ENCODE measurements at regions not wholly inside any gene's neighbourhood (a gene's known extent, or its start where the extent isn't known, plus 50 kb on each side); places are given as distances from the start of the nearest gene placed in this dataset.

DNA sequence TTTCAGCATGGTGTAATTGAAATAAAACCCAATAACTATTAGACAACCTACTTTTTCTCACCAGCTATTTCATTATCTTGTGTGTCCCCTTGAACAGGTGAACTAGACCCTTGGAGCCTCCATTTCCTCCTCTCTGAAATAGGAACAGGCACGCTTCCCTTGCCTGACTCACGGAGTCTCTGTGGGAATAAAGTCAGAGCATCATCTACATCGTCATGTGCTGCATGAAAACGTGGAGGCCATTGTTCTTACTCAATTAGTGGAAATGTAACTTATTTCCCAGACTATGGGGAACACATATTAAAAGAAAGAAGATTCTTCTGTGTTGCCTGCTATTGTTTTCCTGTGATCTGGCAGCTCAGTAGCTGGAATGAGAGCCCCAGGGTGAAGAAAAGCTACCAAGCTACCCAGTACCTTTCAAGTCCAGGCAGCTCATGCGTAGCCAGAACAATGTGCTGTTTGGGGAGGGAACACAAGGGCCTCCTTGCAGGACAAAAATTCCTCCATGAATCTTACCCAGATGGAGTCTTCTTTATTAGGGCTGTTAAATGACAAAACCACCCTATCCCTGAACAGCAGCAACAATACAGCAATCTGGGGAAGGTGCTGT is 59.8 kb downstream of the SOX11 start:
- no peak for DNase-seq (ENCODE audit: low spot score)

DNA sequence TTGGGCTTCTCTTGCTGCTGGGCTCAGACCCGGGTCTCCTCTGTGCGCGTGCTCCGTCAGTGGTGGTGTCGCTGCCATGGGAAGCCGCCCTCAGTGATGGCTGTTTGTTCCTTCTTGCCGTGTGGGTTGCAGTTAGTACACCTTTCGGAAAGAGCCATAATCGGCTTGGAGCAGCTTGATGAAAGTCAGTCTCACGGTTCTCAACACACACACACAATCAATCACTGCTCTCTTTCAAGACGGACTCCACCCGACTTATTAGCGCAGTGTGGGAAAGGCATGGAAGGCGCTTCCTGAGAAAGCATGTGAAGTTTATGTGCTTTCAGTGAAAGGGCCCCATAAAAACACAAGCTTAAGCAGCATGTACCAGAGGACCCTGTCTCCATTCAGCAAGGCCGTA is 64.1 kb downstream of the SOX11 start:
- no peak for DNase-seq (ENCODE audit: low spot score)

DNA sequence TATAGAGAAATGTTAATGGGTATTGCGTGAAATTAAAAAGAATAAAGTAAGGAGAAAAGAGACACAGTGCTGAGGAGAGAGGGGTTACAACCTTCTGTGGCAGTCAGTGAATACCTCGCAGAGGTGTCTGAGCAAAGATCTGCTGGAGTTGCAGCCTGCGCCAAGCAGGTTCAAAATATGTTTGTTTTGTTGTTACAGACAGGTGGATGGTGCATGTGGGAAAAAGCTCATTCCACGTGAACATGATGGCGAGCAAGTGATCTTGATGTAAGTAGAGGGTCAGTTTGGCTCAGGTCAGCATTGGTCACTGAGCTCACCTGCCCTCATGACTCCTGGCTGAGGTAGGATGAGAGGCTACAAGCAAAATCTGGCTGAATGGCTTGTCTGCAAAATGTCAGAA is 66.2 kb downstream of the SOX11 start:
- DNase-seq (ENCODE audit: low spot score), result no peak

DNA sequence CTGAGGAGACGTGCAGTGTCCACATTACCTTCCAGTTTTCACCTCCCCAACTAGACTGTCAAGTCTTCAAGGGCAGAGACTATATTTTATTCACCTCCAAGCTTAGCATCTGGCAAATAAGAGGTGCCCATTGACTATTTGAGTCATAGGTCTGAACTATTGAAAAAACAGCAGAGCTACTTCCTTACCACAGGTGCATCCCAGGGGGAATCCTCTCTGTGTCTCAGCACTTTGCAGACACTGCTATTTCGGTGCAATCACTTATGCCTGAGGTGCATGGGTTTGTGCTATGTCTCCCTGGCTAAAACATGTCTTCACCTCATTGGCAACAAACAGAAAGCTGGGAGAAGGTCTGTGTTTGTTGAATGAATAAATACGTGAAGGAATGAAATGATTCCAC is 67.8 kb downstream of the SOX11 start:
- no peak for DNase-seq (ENCODE audit: low spot score)

DNA sequence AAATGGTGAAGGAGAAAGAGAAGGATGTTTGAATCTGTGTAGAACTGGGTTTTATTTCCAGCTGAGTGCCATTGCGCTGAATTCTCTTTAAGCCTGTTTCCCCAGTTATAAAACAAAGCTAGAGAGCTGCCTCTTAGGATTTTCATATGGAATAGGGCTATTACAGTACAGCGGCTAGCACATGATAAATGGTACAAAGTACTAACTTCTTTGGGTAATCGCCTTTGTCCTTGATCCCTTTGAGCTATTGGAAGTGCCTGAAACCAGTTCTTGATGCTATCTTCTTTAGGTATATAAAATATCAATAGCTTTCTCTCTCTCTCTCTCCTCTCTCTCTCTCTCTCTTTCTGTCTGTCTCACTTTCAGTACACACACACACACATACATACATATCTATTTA is 71.3 kb downstream of the SOX11 start:
- no peak for DNase-seq (ENCODE audit: low spot score)

DNA sequence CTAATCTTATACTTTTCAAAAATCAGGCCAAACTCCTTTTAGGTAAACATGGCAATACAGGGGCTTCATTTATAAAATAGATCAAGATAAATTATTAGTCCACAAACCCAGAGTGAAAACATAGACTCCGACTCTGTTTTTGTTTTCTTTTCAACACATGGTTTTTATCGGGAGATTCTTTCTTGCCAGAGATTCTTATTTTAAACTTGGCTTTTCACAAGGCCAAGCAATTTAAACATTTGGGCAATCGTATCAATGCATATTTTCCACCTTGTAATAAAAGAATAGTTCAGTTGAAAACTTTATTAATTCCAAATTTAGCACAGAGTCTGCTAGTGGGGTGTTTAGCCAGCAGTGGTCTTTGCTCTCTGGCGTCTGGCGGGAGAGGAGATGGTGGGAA is 71.9 kb downstream of the SOX11 start:
- DNase-seq (ENCODE audit: low spot score), result no peak

DNA sequence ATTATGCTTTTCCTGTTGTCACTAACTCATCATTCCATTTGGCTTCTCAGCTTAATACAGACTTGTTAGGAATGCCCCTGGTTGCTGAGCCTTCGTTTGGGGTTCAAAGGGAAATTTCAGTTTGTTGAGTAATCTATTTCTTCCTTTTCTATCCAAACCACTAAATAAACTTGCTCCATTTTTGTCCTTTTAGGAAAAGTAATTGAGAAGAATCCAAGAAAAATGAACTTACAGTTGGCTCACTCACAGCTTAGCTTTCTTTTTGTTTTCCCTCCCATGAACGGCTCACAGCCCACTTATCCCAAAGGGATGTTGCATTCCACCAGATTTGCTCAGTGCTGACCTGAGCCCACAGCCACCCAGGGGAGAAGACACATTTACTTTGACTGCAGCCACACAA is 73.9 kb downstream of the SOX11 start:
- DNase-seq (ENCODE audit: low spot score), result no peak

DNA sequence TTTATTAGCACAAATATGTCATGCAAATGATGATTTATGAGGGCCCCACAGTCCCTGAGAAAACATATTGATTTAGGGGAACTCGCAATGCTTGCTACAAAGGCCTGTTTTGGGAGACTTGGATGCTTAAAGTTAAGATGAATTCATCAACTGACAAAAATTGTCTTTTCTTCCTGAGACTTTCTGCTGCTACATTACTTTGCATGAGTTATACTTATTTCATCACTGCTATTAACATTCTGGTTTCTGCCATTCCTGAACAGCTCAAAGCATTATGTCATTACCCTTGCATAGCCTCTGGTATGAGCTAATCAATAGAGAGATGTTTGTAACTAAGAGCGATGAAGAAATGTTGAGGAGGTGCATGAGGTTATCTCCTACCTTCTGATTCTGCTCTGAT is 74.4 kb downstream of the SOX11 start:
- DNase-seq (ENCODE audit: low spot score), result no peak

DNA sequence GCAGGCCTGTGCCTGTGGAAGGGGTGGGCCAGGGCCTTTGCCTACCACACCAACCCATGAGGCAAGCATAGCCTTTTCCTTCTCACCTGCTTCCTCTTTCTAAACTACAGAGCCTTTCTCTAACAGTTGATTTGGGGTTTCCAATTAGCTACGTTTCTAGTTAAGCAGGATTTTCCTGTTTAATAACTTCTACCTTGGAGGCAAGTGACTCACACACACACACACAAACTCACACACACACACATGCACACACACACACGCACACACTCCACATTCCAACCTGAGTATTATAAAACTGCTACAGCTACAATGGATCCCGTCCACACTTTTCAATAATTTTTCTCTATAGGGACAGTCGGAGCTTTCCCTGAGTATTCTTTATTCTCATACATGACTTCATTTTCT is 84.9 kb downstream of the SOX11 start:
- no peak for DNase-seq (ENCODE audit: low spot score)

DNA sequence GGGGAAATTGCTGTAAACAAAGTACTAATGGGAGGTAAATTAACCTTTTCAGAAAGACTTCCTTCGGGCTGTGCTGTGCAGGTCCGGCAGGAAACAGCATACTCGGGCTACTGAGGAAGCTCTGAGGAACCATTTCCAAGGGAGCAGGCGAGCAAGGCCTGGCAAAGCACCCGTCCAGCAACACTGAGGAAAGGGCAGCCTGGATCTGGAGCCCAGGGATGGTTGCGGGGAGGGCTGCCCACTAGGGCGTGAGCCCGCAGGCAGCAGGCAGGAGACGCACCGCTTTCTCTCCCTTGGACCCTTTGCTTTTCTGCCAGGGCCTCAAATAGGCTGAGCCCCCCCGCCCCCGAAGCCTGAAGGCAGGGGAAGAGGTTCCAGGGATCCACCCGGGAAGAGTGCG is 89.5 kb downstream of the SOX11 start:
- DNase-seq (ENCODE audit: low spot score), result no peak

DNA sequence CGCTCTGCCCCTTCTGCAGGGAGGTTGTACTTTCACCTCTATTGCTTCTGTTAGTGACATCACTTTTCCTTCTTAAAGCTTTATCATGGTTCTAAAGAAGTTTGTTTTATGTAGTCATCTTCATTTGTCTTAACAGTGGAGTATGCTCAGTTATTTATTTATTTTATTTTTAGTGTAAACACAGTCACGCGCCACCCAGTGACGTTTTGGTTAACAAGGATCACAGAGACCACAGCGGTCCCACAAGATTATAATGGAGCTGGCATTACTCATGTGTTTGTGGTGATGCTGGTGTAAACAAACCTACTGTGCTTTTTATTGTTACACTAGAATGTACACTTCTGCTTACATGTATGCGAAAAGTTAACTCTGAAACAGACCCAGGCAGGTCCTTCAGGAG is 89.9 kb downstream of the SOX11 start:
- no peak for DNase-seq (ENCODE audit: low spot score)

DNA sequence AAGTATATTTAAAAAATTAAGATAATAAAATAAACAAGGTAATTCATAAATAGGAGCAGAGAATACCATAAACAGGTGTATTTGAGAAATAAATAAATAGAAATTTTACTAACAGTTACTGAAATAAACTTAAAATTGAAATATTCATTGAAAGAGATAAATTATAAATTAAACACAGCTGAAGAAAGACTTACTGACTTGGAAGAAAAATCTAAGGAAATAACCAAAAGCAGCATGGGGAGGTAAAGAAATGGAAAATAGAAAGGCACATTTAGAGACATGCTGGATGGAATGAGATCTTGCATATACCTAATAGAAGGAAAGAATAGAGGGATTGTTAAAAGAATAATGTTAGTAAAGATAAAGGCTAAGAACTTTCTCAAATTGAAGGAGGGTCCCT is 96.3 kb downstream of the SOX11 start:
- no peak for DNase-seq (ENCODE audit: low spot score)

DNA sequence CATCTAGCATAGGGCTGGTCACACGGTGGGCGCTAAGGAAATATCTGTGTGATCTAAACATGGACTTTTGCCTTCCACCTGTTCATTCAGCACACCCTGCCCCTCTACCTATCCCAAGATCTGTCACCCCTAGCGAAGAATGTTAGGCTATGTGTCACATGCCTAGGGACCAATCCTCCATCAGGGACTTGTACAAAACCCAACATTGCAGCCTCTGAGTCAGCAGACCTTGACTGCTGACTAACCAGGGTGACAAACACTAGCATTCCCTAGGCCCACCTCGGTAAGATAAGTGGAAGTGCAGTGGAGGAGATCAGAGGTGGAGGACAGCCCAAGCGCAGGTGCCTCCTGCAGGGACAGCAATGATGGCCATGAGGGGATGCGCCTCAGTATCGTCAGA is 99.2 kb downstream of the SOX11 start:
- no peak for DNase-seq (ENCODE audit: low spot score)

DNA sequence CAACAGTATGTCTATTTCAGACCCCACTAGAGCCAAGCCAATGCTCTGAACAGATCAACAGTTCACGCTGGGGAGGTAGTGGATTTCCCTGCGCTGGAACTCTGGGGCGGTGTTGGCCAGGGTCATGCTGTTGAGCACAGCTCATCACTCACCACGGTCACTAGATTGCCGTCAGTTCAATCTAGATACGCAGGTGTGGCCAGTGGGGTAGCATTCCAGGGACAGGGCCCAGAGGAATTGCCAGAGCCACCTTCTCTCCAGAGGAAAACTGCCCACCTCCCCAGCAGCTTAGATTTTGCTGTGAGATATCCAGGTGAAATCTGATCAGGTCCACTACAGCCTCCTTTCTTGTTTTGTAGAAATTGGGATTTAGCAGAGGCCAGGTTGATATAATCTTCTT is 101.8 kb downstream of the SOX11 start:
- DNase-seq (ENCODE audit: low spot score), result no peak

DNA sequence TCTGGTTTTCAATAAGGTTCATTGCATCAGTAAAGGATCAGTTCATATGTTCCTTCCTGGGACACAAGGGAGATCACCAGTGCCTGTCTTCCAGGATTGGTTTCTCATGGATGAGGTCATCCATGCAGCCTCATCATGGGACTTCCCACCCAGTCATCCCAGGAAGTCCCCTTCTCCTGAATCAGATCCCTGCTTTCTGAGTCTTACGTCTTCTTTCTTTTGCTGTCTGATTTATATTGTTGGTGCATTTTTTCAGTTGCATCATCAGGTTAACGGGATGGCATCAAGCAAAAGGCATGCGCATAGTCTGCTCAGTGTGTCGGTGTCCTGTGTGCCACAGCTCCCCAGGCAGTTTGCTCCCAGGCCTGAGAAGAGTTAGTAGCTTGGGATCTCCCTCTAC is 105.9 kb downstream of the SOX11 start:
- DNase-seq (ENCODE audit: low spot score), result no peak

DNA sequence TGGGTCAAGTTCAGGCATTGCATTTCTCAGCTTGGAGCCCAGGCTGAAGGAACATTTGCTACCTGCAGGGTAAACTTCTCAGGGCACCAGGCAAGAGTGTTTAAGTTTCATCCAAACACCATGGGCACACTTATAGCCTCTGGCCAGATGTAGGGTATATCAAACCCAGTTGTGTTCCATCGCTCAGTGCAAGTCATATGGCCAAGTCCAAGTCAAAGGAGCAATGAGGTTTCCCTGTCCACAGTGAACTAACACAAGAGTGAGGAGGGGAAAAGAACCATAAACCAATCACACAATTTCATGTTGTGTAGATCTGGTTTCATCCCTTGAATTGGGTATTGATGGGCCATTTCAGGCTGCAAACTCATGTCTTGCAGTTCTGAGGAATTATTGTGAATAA is 107.2 kb downstream of the SOX11 start:
- no peak for DNase-seq (ENCODE audit: low spot score)

DNA sequence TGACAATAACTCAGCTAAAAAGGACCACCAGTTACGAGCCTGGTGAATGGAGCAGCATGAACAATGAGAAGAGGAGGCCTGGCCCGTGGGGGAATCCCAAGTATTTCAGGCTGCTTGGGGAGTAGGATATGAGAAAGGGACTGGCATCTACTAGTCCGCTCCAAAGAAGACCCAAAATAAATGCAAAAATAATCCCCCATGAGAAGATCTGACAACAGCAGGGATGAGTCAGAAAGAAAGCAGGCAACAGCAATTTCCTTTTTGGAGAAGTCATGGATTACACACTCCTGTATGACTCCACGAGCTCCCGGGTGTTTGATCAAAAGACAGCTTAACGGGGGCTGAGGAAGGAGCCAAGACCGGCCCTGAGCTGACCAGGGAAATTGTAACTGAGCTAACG is 111.4 kb downstream of the SOX11 start:
- no peak for DNase-seq (ENCODE audit: low spot score)

DNA sequence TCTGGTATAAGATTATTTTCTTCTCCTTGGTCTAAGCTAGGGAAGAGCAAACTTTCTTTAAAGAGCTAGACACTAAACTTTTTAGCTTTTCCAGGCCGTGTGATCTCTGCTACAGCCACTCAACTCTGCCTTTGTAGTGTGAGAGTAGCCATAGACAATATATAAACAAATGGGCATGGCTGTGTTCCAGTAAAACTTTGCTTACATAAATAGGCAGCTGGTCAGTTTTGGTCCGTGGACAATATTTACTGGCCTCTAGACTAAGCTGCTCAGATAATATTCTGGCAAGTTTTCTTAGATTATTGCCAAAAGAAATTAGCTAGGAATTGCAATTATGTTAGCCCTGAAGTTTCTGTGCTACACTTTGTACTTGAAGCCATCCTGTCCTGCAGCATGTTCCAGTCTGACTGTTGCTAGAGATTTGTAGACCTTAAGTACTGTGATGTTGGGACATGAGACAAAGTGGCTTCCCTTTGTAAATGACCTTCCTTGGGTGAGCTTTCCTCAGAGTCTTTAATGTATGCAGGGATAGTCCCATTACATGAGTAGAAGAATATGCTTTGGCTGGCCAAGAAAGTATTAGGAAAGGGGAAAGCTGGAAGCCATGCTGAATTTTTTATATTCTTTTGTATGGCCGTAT is 126.9 kb downstream of the SOX11 start:
- DNase-seq (ENCODE audit: low spot score), result no peak

DNA sequence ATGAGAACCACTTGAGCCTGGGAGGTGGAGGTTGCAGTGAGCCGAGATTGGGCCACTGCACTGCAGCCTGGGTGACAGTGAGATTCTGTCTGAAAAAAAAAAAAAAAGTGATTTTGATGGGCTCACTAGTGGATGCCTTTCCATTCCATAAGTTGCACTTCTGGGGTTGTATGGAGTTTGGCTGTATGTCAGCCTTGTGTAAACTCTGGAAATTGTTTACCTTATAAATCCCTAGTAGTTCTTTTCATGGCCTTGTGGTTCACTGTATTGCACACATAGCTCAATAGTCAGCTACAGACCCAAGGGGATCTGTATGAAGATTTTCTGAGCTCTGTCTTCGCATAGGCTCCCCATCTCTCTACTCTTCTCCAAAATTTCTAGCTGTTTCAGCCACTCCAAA is 131.9 kb downstream of the SOX11 start:
- DNase-seq (ENCODE audit: low spot score), result no peak

DNA sequence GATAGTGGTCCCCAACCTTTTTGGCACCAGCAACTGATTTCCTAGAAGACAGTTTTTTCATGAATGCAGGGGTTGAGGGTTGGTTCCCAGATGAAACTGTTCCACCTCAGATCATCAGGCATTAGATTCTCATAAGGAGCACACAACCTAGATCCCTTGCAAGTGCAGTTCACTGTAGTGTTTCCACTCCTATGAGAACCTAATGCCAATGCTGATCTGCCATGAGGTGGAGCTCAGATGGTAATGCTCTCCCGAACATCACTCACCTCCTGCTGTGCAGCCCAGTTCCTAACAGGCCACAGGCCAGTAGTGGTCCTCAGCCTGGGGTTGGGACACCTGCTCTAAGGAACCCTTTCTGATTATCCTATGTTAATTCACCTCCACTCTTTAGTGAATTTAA is 133.5 kb downstream of the SOX11 start:
- DNase-seq (ENCODE audit: low spot score), result no peak

DNA sequence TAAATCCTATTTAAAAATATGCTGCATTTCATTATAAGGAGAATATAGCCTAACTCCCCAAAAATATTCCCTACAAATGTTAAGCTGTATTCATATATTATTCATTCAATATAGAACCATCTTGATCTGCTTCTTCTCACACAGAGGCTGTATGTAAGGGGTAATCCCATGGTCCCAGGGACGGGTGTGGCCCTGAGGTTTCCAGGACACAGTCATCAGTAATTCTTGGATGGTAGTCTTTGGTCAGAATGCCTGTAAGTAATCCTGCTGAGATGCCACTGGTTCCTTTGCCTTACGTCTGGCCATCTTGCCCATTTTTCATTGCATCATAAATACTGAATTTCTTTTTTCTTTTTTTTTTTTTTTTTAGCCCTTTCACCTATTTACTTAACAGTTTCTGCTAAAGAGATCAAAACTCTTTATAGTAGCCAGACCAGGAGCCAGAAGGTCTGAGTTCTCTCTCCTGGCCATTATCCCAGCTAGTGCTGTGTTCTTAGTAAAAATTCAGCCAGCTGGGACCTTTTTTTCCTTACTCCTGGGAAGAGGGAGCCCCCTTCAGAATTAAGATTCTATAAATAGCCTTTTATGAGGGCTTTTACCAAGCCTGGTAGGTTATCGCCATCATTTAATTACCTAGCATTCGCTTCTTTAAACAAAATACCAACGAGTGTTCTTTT is 134.9 kb downstream of the SOX11 start:
- no peak for DNase-seq (ENCODE audit: low spot score)

DNA sequence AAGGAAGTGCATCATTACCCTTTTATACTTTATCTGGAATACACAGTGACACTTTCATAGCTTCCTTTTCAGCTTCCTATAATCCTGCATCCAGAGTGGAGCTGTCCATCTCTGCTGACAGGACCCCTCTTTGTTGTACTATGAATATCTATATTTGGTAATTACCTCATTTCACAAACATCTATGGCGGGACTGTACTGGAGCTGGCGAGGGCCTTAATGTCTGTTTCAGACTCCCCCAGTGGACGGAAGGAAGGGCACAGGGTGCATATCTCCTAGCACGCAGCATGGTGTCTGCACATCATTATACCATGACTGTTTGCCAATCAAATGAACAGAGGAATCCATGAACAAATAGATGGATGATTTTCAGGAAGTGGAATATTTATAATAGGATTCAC is 142.3 kb downstream of the SOX11 start:
- no peak for DNase-seq (ENCODE audit: low spot score)

DNA sequence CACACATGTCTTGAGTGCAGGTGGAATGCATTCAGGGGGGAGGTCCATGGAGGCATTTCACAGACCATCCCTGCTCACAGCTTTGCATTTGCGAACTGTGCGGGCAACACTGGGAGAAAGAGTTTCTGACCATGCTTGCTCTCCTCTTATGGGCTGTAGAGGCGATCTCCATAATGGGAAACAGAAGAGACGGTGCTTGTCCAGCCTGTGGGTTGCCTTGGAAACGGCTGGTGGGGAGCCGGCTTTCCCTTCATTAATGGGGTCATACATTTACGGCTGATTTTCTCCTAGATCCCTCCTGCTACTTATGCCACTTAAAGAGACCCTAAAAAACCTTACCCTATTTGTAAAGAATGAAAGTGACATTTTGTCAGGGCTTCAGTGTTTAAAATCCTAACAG is 147.4 kb downstream of the SOX11 start:
- DNase-seq (ENCODE audit: low spot score), result no peak

DNA sequence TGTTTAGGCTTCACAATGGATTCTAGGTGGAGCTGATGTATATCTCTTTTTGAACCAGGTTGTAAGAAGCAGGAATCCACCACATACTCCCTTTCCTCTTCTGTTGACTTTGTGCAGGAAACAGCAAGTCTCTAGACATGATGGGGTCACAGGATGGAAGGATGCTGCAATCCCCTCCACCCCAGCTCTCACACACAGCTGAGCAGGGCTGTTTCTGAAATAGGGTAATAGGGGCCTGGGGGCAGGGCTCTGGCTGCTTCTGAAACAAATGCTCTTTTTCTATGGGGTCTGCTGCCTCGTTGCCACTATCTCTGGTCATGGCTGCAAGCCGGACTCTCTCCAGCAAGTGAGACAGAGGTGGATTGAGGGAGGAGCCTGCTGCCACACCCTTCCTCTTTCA is 148.9 kb downstream of the SOX11 start:
- no peak for DNase-seq (ENCODE audit: low spot score)
